HG03378 (cell line): ENCODE measurements at regions not wholly inside any gene's neighbourhood (a gene's known extent, or its start where the extent isn't known, plus 50 kb on each side); places are given as distances from the start of the nearest gene placed in this dataset.
"Not testable (repeated sequence)": the region's sequence is repeated elsewhere in the genome, so short reads cannot be mapped to it uniquely, and the experiment has no call there.

ENCODE experiments used
- ATAC-seq: cut with Tn5 transposase; IDR thresholded peaks from one replicate; pipeline ENCODE4 v1.9.1; 2021; ENCODE audit warnings: mild to moderate bottlenecking, moderate library complexity; ENCODE audit not compliant: unreplicated experiment

DNA sequence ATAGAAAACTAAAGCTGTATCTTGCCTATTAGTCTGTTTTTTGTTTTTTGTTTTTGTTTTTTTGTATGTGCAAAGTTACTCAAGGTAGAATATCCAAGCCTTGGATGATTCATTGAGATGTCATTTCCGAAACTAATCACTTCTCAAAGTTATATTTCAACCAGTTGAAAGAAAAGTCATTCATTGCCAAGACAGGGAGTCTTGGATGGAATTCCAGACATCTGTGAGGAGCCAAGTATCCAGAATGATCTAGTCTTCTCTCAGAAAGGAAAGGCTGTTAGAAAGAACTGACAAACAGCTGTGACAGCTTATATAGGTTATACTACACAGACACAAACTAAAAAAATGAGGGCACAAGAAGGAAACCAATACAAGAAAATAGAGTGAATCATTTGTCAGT lies 141.1 kb upstream of the NDST3 start:
- no peak for ATAC-seq

DNA sequence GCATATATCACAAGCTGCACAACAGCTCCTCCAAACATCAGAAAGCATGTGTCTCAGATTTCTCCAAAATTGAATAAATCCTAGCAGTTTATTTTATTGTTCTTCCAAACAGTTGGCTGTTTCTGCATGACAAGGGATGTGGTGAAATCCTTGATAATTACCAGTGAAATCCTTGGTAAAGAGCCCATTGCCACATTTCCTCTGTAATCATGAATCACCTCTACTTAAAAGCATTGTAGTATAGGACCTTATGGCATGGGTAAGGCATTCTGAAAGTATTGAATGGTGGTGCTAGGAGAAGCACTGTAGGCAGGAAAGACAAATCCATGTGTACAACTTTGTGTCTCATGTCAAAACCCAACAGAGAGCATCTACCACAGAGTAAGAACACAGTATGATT lies 135.8 kb upstream of the NDST3 start:
- no peak for ATAC-seq

DNA sequence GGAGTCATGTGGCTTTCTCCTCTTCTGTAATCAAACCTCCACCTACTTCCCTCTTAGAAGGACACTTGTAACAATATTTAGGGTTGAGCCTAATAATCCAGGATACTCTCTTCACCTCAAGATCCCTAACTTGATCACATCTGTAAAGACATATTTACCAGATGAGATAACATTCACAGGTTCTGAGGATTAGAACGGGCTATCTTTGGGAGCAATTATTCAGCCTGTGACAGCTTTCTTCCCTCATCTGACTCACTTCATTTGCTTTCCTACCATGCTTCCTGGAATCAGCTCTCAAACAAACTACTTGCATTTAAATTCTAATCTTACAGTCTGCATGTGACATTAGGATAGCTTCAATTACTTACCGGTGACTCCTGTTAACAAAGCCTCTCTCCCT lies 133.5 kb upstream of the NDST3 start:
- ATAC-seq = no peak

DNA sequence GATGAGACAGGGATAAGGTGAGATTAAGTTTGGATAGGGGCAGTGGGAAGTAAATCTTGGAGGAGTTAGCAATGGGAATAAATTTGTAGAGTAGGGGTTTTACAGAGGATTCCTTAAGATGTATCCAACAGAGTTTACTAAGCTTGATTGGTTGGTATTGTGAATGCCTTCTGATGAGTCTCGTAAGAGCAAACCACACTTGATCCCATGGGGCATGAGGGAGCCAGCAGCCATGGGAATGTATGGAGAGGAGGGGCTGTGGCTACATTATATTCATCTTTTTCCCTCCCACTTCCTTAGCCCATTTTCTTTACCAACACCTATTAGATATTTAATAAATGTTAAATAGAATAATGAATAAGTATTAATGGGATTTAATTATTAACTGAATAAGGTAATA lies 126.6 kb upstream of the NDST3 start:
- no peak for ATAC-seq

DNA sequence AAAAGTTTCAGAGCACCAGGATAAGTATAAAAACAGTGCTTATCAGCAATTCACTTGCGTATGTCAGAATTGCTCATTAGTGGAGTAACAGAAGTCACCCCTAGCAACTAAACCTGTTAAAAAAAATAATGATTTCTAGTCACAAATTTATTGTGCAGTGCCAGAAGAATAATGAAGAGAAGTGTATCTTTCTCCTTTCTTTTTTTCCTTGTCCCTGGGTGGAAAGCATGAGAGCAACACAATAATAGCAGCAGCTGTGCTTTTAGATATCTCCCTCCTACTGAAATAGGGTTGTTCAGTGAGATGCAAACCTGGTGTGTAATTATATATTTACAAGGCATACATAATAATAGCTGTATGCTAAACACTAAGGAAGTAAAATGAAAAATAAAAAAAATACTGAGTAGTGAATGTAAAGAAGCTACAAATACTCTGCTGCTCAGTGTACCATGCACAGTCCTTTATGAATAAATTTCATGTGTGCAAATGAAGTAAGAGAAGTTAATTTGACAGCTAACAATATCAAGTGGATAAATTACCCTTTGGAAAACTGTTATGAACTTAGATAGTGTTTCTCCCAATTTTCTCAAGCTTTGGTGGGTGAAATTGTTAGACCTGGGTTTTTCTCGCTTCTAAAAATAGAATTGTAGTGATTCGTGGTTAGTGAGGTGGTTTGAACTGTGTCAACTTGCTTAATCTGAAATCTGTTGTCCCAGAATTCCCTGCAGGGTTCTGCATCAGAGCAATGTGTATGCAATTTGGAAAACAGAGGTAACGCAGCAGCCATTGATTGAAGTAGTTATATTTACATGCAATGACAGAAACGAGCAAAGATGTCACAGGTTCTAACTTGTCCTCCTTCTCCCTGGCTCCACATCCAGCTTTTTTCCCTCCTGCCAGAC lies 125.7 kb upstream of the NDST3 start:
- no peak for ATAC-seq

DNA sequence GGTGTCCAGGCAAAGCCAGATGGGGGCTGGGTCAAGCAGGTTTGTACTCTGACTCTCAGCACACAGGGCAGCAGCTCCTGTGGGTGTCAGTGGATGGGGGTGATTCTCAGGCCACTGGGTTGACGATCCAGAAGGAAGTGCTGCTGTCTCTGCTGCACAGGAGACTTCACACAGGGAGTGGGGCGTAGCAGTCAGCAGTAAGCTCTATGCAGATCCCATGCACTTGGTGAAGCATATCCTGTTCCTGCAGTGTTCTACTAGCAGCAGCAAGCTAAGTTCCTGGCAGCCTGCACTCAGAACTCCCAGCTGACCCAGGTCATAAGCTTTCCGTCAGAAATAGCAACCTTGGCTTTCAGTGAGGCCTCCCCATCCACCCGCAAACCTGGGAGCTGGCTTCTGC lies 117.6 kb upstream of the NDST3 start:
- no peak for ATAC-seq

DNA sequence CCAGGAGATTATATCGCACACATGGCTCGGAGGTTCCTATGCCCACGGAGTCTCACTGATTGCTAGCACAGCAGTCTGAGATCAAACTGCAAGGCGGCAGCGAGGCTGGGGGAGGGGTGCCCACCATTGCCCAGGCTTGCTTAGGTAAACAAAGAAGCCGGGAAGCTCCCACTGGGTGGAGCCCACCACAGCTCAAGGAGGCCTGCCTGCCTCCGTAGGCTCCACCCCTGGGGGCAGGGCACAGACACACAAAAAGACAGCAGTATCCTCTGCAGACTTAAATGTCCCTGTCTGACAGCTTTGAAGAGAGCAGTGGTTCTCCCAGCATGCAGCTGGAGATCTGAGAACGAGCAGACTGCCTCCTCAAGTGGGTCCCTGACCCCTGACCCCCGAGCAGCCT lies 112.0 kb upstream of the NDST3 start:
- ATAC-seq = not testable (repeated sequence)

DNA sequence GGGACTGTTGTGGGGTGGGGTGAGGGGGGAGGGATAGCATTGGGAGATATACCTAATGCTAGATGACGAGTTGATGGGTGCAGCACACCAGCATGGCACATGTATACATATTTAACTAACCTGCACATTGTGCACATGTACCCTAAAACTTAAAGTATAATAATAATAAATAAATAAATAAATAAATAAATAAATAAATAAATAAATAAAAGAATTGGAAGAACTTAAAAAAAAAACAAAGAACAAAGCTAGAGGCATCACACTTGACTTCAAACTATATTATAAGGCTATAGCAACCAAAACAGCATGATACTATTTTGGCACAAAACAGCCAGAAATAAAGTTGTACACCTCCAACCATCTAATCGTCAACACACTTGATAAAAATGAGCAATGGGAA lies 106.5 kb upstream of the NDST3 start:
- ATAC-seq = not testable (repeated sequence)

DNA sequence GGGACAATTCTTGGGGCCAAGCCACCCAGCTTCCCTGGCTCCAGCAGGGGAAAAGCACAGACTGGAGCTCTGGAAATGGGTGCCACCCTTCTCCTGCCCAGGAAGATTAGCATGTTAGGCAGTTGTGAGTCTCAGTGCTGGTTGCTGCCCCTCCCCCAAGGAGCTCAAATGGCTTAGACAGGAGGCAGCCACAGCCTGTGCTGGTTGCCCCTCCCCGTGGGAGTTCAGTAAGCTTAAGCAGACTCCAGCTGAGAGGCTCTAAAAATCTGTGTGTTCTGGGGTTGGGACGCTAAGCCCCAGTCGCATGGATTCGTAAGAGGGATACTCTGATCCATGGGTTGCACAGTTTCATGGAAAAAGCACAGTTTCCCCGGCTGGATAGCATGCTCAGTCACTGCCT lies 92.7 kb upstream of the NDST3 start:
- no peak for ATAC-seq

DNA sequence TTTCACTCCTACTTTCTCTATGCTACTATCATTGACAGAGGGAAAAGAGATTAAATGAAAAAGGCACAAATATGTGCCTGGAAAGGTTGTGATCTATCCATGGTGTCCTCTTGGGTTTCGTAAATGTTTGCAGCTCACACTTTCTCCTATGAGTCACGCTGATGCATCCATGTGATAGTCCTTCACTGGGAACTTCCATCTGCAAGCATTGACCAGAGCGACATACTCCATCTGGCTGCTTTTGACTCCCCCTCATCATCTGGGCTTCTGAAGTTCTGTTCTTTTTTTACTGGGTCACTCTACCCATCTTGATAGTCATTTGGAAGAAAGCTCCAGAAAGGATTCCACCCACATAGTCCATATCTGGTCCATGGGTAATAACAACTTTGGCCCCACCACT lies 84.7 kb upstream of the NDST3 start:
- ATAC-seq = no peak

DNA sequence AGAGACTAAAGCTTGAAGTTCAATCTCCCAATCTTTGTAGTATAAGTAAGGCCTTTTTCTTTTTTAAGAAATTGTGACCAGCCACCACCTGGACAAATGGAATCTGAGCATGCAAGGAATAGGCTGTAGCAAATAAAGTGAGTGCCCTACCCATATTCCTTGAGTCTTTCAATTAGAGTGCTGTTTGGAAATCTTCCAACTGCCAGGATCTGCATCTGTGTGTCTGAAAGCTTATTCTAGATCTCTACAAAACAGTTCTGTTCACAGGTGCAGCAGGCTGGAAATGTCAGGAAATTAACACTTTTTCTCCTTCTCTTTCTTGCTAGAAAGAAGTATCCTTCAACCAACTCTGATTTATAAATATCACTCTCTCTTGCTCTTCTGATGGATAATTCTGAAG lies 76.7 kb upstream of the NDST3 start:
- ATAC-seq = no peak

DNA sequence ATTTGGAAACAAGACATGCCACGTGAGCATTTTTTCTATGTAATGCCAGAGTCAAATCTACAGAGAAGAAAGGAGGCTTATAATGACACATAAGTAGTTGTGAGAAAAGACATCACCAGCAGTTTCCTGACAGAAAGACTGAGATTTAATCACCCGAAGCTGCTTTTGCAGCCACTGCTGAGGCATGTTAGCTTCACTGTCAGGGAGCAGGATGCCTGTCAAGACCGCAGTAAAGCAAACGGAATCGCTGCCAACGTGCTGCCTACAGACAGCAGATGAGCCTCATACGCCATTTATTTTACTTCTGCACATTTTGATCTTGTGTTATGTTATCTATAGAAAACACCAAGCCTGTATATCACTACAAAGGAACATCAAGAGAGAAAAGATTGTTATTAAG lies 68.7 kb upstream of the NDST3 start:
- no peak for ATAC-seq

DNA sequence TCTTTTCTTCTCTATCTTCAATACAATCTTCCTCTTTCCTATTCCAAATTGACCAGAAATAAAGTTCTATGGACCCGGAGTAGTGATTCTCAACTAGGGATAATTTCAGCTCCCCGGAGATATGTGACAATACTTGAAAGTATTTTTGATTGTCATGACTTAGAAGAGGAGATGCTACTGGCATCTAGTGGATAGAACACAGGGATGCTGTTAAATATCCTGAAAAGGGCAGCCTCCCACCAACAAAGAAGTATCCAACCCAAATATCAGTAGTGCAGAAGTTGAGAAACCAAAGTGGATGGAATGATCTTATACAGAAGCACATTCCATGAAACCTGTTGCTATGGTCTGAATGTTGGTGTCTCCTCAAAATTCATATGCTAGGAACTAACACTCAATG lies 65.7 kb upstream of the NDST3 start:
- ATAC-seq = no peak

DNA sequence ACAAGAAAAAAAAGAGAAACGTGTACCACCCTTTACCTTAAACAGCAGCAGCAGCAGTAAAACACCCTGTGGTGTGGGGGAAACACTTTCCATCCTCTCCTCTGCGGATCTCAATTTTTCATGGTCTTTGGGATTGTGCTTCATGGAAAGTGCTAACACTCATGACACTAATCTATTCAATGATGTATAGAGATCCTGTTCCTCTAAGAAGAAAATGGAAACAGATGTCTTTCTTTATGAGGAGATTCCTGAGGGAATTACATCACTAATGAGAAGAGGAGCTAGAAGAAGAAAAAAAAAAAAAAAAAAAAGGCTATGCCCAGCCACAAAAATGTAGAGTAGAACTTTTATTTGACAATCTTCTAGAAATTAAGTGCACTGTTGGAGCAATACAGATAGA lies 62.9 kb upstream of the NDST3 start:
- ATAC-seq = no peak

DNA sequence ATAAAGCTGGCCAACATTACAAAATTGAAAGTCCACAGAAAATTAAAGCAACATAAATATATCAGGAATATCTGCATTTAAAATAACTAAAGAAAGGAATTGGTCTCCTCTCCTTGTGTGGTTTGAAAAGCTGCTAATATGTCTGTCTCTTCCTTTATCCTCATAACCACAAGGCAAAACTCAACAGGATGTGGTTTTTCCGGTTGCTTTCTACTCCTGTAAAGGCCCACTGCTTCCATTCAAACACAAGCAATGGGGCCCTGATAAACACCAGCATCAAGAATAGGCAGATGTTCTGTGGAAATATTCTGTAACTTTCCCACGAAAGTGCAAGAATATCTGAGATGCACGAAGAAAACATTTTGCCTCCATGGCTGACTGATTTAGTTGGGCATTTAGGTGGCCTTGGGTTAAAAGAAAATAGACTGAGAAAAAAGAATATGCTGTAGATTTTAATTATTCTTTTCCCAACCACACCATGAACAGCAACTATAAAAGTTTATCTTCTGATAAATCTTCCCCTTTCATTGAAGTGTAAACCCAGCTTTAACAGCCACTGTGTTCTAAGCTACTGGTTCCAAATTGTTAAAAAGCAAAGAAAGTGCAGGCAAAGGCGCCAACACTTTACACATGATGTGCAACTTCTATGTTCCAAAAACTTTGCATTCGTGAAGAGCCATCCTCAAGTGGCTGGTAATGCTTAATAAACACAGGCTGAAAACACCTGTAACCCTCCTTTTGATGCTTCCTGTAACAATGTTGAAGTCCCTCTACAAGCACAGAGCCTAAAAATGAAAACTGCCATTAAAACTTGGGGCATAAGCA lies 50.5 kb upstream of the NDST3 start:
- ATAC-seq = no peak

DNA sequence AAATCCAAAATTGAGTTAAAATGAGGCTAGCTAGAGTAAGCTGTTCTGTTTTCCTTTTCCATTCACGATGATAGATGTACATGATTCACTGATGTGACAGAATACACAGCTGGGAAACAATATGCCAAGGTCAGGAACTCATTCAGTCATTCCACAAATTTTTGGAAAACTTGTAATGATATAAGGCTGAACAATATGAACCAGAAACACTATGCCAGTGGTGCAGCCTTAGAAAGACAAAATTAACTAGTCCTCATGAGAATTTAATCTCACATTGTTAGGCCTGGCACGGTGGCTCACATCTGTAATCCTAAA lies 50.0 kb upstream of the NDST3 start:
- no peak for ATAC-seq
